Lower lobe of right lung (tissue), 2 donors: ENCODE measurements at regions not wholly inside any gene's neighbourhood (a gene's known extent, or its start where the extent isn't known, plus 50 kb on each side); places are given as distances from the start of the nearest gene placed in this dataset.

Experiments
- ATAC-seq, 2 donors: fragments of 200-7000 bp; cut with Tn5 transposase; one replicate each; pipeline ENCODE4 v1.9.1; 2020 to 2022; ENCODE audit warnings: mild to moderate bottlenecking in 2 of 2, moderate library complexity in 2 of 2
- DNase-seq: peaks from one replicate; pipeline ENCODE4 v3.0.0-alpha.2; 2020
- H3K27ac ChIP-seq: fragments of 200-600 bp; one replicate; pipeline ENCODE4 v1.8.0; 2022
- H3K27me3 ChIP-seq: fragments of 200-600 bp; one replicate; pipeline ENCODE4 v1.8.0; 2022; ENCODE audit warnings: low read depth
- H3K36me3 ChIP-seq: fragments of 200-600 bp; one replicate; pipeline ENCODE4 v1.8.0; 2022; ENCODE audit warnings: mild to moderate bottlenecking
- H3K4me1 ChIP-seq: fragments of 200-600 bp; one replicate; pipeline ENCODE4 v1.8.0; 2022
- H3K4me3 ChIP-seq: fragments of 200-600 bp; one replicate; pipeline ENCODE4 v1.8.0; 2022; ENCODE audit warnings: mild to moderate bottlenecking
- H3K9me3 ChIP-seq: fragments of 200-600 bp; one replicate; pipeline ENCODE4 v1.8.0; 2022
- intact Hi-C: fragments of 100-400 bp; cut with DNase I; formaldehyde crosslinking; loops from one replicate; pipeline ENCODE4 v1.11.0; 2022
- TF ChIP-seq, protein P1 (sequence below): fragments of 200-600 bp; IDR thresholded peaks from one replicate; pipeline ENCODE4 v1.8.0; 2022; ENCODE audit warnings: antibody characterized with exemption, mild to moderate bottlenecking
- donor health status: DM: no; HTN: yes; CAD: no; lungs with severe emphysema.

DNA sequence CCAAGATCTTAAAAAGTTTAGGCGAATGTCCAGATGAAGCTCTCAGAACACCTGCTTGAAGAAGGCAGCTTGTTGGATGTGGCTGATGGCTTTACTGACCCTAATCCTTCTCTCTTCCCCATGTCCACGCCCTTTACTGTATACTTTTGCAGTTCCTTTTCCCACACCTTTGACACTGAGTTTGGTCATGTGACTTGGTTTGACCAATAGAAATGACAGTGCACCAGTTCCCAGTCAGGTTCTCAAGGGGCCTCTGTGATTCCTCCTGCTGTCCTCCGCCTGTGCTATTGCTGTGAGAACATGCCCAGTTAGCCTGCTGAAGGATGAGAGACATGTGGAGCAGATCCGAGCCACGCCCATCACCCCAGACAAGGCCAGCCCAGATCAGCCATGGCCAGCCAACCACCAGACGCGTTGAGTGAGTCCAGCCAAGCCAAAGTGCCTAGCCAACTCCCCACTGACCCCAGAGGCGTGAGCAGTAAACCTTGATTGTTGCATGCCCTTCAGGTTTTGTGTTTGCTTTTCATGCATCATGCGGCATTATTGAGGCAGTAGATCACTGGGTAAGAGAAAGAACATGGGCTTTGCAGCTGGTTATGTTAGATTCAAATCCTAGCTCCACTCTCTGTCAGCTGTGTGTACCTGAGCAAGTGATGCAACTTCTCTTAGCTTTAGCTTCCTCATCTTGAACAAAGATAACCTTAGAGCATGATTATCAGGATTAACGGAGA lies 258.0 kb upstream of the SIX2 start:
- intact Hi-C loops = no loop called here
- no peaks in the 10 kb centered on the region for H3K36me3 ChIP-seq
- no peaks in the 10 kb centered on the region for H3K4me1 ChIP-seq
- H3K27me3 ChIP-seq = no peaks in the 10 kb centered on the region
- H3K4me3 ChIP-seq = no peak overlapping the region
- TF ChIP-seq, protein P1, sequence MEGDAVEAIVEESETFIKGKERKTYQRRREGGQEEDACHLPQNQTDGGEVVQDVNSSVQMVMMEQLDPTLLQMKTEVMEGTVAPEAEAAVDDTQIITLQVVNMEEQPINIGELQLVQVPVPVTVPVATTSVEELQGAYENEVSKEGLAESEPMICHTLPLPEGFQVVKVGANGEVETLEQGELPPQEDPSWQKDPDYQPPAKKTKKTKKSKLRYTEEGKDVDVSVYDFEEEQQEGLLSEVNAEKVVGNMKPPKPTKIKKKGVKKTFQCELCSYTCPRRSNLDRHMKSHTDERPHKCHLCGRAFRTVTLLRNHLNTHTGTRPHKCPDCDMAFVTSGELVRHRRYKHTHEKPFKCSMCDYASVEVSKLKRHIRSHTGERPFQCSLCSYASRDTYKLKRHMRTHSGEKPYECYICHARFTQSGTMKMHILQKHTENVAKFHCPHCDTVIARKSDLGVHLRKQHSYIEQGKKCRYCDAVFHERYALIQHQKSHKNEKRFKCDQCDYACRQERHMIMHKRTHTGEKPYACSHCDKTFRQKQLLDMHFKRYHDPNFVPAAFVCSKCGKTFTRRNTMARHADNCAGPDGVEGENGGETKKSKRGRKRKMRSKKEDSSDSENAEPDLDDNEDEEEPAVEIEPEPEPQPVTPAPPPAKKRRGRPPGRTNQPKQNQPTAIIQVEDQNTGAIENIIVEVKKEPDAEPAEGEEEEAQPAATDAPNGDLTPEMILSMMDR = no peak
- H3K9me3 ChIP-seq = no peaks in the 10 kb centered on the region
- ATAC-seq (no peak), DNase-seq (no peak)
- no peak overlapping the region for H3K27ac ChIP-seq

DNA sequence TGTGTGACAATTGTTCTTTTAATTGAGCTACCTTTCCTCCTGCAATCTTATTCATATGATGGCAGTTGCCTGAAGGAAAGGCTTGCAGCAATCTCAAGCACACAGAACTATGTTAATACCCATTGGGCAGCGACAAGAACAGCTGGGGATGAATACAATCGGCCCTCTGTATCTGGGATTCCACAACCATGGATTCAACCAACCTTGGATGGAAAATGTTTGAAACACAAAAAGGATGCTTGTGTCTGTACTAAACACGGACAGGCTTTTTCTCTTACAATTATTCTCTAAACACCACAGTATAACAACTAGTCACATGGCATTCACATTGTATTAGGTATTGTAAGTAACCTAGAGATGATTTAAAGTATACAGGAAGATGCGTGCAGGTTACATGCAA lies 256.1 kb upstream of the SIX2 start:
- no peaks in the 10 kb centered on the region for H3K36me3 ChIP-seq
- H3K9me3 ChIP-seq = no peaks in the 10 kb centered on the region
- no peak overlapping the region for H3K4me3 ChIP-seq
- no peaks in the 10 kb centered on the region for H3K4me1 ChIP-seq
- intact Hi-C loops = no loop called here
- TF ChIP-seq, protein P1 = no peak
- H3K27me3 ChIP-seq = no peaks in the 10 kb centered on the region
- DNase-seq (no peak), ATAC-seq (no peak)
- no peak overlapping the region for H3K27ac ChIP-seq

DNA sequence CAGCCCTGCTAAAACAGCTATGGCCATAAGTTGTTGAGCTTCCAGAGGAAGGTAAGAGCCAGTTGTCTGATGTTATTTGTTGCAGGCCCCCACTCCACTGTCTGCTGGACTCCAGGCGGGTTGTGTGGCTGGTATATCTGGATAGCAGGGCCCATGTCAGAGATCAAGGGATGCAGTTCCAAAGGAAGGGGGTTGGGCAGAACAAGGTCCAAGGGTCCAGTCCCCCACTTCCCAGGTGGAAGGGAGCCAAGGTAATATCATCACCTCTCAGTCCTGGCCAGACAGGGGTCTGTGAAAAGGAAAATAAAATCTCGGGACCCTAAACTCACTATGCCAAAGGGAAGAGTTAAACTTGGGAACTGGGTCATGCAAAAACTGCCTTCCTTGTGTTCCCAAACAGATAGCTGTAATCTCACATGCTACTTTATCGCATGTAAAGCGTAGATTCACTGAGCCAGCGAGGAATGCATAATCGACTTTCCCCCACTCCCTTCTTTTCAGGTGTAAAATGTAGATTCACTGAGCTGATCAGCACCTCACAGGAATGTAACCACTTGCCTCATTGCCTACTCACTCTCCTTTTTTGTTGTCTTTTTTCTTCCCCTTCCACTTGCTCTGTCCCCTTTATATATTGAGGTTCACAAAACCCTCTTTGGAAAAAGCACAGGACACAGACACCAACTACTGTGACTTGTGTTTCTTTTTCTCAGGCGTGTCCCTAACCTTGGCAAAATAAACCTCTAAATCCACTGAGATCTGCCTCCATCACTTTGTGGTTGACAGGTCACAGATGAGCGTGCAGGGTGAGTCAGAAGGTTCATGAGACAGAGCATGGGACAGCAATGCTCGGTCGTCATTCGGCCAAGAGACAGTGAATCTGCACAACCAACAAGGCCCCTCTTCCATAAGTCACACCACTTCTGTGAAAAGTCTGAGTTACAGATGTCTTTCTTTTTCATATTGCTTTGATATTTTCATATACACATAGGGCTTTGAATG lies 255.3 kb upstream of the SIX2 start:
- intact Hi-C loops = no loop called here
- H3K4me3 ChIP-seq = no peak overlapping the region
- DNase-seq = no peak

DNA sequence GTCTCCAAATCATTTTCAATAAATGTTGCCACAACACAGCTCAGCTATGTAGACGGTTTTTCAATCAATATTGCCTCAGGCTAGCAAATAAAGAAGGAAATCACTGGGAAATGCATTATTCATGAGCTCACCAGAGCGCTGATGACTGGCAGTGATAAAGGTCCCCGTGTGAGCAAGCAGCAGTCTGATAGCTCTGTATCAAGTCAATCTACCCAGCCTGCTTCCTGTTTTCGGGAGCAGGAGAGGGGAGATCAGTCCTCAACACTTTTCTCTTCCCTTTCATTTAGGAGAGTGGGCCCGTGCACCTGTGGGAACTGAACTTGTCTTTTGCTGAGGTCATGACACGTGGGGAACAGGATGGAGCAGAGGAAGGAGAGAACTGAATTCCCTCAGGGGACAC lies 253.9 kb upstream of the SIX2 start:
- Histone ChIP-seq H3K4me1 (peaks cover 13% of the 10 kb centered on the region), H3K36me3 (no peaks in the 10 kb centered on the region), H3K27ac (no peak overlapping the region), H3K9me3 (no peaks in the 10 kb centered on the region), H3K4me3 (no peak overlapping the region), H3K27me3 (no peaks in the 10 kb centered on the region)
- DNase-seq (no peak), ATAC-seq (no peak)
- intact Hi-C loops = no loop called here
- TF ChIP-seq, protein P1 = no peak

More for the DNA sequence above, 255.3 kb upstream of the SIX2 start:
- Histone ChIP-seq H3K4me1 (no peaks in the 10 kb centered on the region), H3K27me3 (no peaks in the 10 kb centered on the region), H3K9me3 (no peaks in the 10 kb centered on the region), H3K27ac (no peak overlapping the region), H3K36me3 (no peaks in the 10 kb centered on the region)
- TF ChIP-seq, protein P1 = no peak
- ATAC-seq = no peak

DNA sequence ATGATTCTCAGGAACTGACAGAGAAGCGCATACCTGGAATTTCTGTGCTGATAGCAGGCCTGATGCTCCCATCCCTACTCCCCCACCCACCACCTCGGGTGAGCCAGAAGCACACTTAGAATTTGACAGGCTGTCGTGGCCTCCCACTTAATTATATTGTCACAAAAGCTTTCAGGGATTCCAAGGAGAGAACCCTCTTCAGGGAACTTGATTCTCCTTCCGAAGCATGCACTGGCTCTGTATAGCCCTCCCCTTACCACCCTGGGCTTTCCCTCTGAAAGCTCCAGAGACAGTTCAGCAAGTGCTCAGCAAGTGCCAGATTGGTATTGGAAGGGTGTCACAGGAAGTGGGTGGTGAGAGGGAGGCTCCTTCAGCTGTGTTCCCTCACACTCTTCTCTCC lies 252.5 kb upstream of the SIX2 start:
- Histone ChIP-seq H3K36me3 (no peaks in the 10 kb centered on the region), H3K4me3 (no peak overlapping the region), H3K4me1 (peaks cover 16% of the 10 kb centered on the region), H3K27me3 (no peaks in the 10 kb centered on the region), H3K27ac (no peak overlapping the region), H3K9me3 (no peaks in the 10 kb centered on the region)
- intact Hi-C loops = no loop called here
- ATAC-seq (no peak), DNase-seq (no peak)
- TF ChIP-seq, protein P1 = no peak
